Common myeloid progenitor, CD34-positive (primary cell): ENCODE measurements at regions not wholly inside any gene's neighbourhood (a gene's known extent, or its start where the extent isn't known, plus 50 kb on each side); places are given as distances from the start of the nearest gene placed in this dataset.

Source experiments
- CTCF ChIA-PET: fragments of 350-600 bp; sonication (Branson Sonifier 250); formaldehyde crosslinking; loops from one replicate; lab custom pipeline; 2021; ENCODE audit warnings: antibody characterized with exemption; lab: Charles Lee
- POLR2A ChIA-PET: fragments of 350-600 bp; sonication (Branson Sonifier 250); formaldehyde crosslinking; loops from one replicate; lab custom pipeline; 2021; ENCODE audit warnings: antibody characterized with exemption; lab: Charles Lee
- DNase-seq, 3 donors: peaks; one replicate each; pipeline versions ENCODE4 v3.0.0 to v3.0.0-alpha.2; 2013
- H3K27ac ChIP-seq, 2 experiments: 1 replicate in 1 of 2; 2 replicates in 1 of 2; pipeline ENCODE4 v1.7.0; 2013; ENCODE audit warnings: inconsistent platforms in 2 of 2, low read length in 2 of 2, mild to moderate bottlenecking in 2 of 2, low read depth in 1 of 2, moderate library complexity in 1 of 2; ENCODE audit not compliant: severe bottlenecking in 2 of 2, insufficient read depth in 1 of 2, poor library complexity in 1 of 2
- H3K27me3 ChIP-seq, 5 experiments: replicated peaks in 2 of 5; 1 replicate in 3 of 5; 2 replicates in 2 of 5; pipeline versions ENCODE4 v1.6.1 to v1.7.0; 2013; ENCODE audit warnings: low read length in 4 of 5, mild to moderate bottlenecking in 2 of 5, moderate library complexity in 2 of 5, inconsistent platforms in 1 of 5; ENCODE audit not compliant: insufficient read depth in 5 of 5, control insufficient read depth in 4 of 5
- H3K36me3 ChIP-seq, 4 experiments: 1 replicate in 2 of 4; 2 replicates in 2 of 4; pipeline versions ENCODE4 v1.6.1 to v1.7.0; 2013; ENCODE audit warnings: low read length in 3 of 4, control low read depth in 1 of 4, mild to moderate bottlenecking in 1 of 4; ENCODE audit not compliant: control insufficient read depth in 4 of 4, insufficient read depth in 4 of 4
- H3K4me1 ChIP-seq, 4 experiments: 1 replicate in 3 of 4; 2 replicates in 1 of 4; pipeline versions ENCODE4 v1.6.1 to v1.7.1; 2013; ENCODE audit warnings: low read length in 3 of 4, mild to moderate bottlenecking in 3 of 4, control low read depth in 1 of 4, inconsistent platforms in 1 of 4, moderate library complexity in 1 of 4; ENCODE audit not compliant: control insufficient read depth in 4 of 4, insufficient read depth in 4 of 4; ENCODE audit errors: control extremely low read depth in 1 of 4
- H3K4me3 ChIP-seq, 7 experiments: 1 replicate in 4 of 7; 2 replicates in 3 of 7; pipeline versions ENCODE4 v1.5.1 to v1.7.0; 2013; ENCODE audit warnings: mild to moderate bottlenecking in 7 of 7, low read length in 6 of 7, moderate library complexity in 6 of 7, inconsistent platforms in 2 of 7, low read depth in 2 of 7, control low read depth in 1 of 7; ENCODE audit not compliant: insufficient read depth in 4 of 7, control insufficient read depth in 1 of 7; ENCODE audit errors: extremely low read depth in 1 of 7
- H3K9me3 ChIP-seq, 5 experiments: 1 replicate in 4 of 5; 2 replicates in 1 of 5; pipeline versions ENCODE4 v1.6.1 to v1.7.1; 2013; ENCODE audit warnings: low read length in 4 of 5, mild to moderate bottlenecking in 2 of 5, inconsistent platforms in 1 of 5, low read depth in 1 of 5, moderate library complexity in 1 of 5; ENCODE audit not compliant: control insufficient read depth in 4 of 5, insufficient read depth in 2 of 5; ENCODE audit errors: control extremely low read depth in 1 of 5
- WGBS: methylation state at CpG from one replicate; pipeline ENCODE4 v1.1.5; 2013; ENCODE audit not compliant: insufficient coverage; 5-methylcytosine and 5-hydroxymethylcytosine counted together

- DNase-seq: no peak
- H3K9me3 ChIP-seq: no peaks in the 10 kb centered on the region
- WGBS: 61% methylated on average over 8 of the region's 8 CpGs
- no peak overlapping the region for H3K27ac ChIP-seq
- H3K27me3 ChIP-seq: no peaks in the 10 kb centered on the region
- H3K4me1 ChIP-seq: peaks cover 9 to 64% (median 58%) of the 10 kb centered on the region in 4 experiments
- ChIA-PET CTCF (interaction anchor here (1.0 to 1.4 kb wide), 5 partner anchors 22 to 153 kb away, joined by 3 to 4 read pairs (median 3); no protein-coding TSS in a partner anchor), POLR2A (interaction anchor here (1.8 kb wide), 1 partner anchor 12 kb away, joined by 5 read pairs; no protein-coding TSS in a partner anchor)
- peak overlapping the region in 1 of 7 experiments; percentile 38 for H3K4me3 ChIP-seq
- H3K36me3 ChIP-seq: no peaks in the 10 kb centered on the region
These were observed 173.0 kb upstream of the TLE3 start for GRCh38 chr15:70270752-70271111.

DNA sequence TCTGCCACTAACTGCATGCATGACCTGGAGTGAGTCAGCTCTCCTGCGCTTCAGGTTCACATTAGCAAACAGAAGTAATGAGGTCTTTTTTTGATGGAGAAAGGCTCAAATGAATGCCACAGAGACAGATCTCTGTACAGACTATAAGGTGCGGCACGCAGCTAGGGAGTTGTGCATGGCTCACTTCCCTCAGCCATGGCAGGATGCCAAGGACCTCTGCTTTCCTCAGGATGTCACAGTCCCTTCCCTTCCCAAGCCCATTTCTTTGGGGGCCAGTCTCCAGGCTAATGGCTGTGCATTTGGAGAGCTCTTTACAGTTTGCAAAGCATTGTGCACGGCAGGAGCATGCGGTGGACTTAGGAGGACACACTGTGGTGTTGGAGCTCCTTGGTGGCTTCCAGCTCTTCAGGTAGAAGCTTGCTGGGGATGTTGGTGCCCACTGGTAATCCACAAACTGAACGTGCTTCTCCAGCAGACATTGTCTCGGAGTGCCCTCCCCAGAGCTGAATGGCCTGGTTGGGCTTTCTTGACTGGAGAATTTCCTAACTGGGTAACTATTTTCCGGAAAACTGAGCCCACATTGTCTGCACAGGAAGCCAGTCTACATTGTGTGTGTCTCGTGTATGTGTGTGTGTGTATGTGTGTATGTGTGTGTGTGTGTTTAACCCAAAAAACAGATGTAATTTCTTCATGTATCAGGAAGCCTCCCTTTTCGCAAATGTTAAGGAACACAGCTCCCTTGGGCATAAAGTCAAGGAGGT is 172.5 kb upstream of the TLE3 start:
- 20% methylated on average over 9 of the region's 10 CpGs for WGBS
- DNase-seq: peak in 2 of 3 donors; percentile 57 to 72
- Histone ChIP-seq H3K4me1 (peaks cover 11 to 69% (median 64%) of the 10 kb centered on the region in 4 experiments), H3K9me3 (no peaks in the 10 kb centered on the region), H3K4me3 (peak overlapping the region in 1 of 7 experiments; percentile 38), H3K27me3 (no peaks in the 10 kb centered on the region), H3K36me3 (no peaks in the 10 kb centered on the region), H3K27ac (no peak overlapping the region)
- POLR2A ChIA-PET: interaction anchor here (1.8 kb wide), 1 partner anchor 12 kb away, joined by 5 read pairs; no protein-coding TSS in a partner anchor
- CTCF ChIA-PET: interaction anchor here (1.0 to 1.4 kb wide), 5 partner anchors 22 to 154 kb away, joined by 3 to 4 read pairs (median 3); no protein-coding TSS in a partner anchor

DNA sequence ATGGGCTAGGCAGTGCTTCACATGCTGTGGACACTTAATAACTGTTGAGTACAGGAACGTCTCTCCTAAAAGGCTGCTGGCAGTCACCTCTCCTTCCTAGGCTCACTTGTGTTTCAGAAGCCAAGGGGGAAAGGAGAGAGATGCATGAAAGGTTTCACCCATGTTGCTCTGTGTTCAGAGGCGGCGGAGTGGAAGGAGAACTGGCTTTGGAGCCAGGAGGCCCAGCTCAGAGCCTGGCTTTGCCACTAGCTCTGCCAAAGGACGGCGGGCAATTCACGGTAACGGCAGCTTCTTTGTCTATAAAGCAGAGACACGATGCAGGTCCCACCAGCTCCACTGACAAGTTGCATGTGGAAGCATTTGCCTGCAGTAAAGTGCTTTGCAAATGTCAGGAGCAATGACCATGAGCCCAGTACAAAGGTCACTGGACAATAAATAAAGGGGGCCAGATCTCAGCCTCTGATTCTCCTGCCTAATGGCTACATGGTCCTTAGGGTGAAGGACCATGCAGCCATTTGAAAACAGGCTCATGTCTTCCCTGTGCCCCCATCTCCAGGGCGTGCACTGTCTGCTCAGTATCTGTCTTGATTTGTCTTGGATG is 171.7 kb upstream of the TLE3 start:
- no peaks in the 10 kb centered on the region for H3K9me3 ChIP-seq
- no peak overlapping the region for H3K4me3 ChIP-seq
- POLR2A ChIA-PET: interaction anchor here (1.8 kb wide), 1 partner anchor 11 kb away, joined by 5 read pairs; no protein-coding TSS in a partner anchor
- H3K36me3 ChIP-seq: no peaks in the 10 kb centered on the region
- no peak for DNase-seq
- CTCF ChIA-PET: interaction anchor here (1.4 kb wide), 1 partner anchor 23 kb away, joined by 3 read pairs; no protein-coding TSS in a partner anchor
- no peak overlapping the region for H3K27ac ChIP-seq
- peaks cover 11 to 77% (median 71%) of the 10 kb centered on the region in 4 experiments for H3K4me1 ChIP-seq
- WGBS: 93% methylated on average over 8 of the region's 9 CpGs
- H3K27me3 ChIP-seq: no peaks in the 10 kb centered on the region

DNA sequence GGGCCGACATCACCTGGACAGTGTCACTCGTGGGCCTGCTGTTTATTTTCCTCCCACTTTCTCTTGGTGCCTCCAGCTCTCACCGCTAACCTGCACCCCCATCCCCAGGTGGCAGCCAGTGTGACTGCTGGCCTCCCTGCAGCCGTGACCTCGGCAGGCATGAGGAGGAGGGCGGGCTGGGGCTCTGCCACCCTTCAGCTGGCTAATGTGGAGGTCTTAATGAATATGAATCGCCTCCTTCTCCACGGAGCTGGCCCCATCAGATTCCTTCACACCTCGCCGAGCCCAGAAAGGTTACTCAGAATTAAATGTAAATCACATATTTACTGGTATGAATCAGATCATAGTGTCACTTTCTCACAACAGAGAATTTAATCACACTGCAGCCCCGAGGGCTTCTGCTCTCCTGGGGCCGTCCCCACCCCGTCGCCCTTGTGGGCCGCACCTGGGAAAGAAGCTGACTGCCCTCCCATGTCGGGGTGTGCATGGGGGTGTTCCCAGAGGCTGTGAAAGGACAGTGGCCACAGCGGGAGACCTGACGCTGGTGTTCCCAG is 171.1 kb upstream of the TLE3 start:
- Histone ChIP-seq H3K27ac (no peak overlapping the region), H3K4me1 (peaks cover 11 to 82% (median 78%) of the 10 kb centered on the region in 4 experiments), H3K4me3 (no peak overlapping the region), H3K27me3 (no peaks in the 10 kb centered on the region), H3K9me3 (no peaks in the 10 kb centered on the region), H3K36me3 (no peaks in the 10 kb centered on the region)
- 100% methylated on average over 11 of the region's 18 CpGs for WGBS
- POLR2A ChIA-PET: interaction anchor here (1.8 kb wide), 1 partner anchor 10 kb away, joined by 5 read pairs; no protein-coding TSS in a partner anchor
- CTCF ChIA-PET: interaction anchor here (0.8 to 1.9 kb wide), 2 partner anchors 9 to 63 kb away, joined by 3 to 12 read pairs; no protein-coding TSS in a partner anchor
- DNase-seq: no peak

GRCh38 chr15:70267879-70268278 is 170.2 kb upstream of the TLE3 start:
- no peak for DNase-seq
- no peaks in the 10 kb centered on the region for H3K9me3 ChIP-seq
- WGBS: 96% methylated on average over 6 of the region's 6 CpGs
- ChIA-PET CTCF (interaction anchor here (0.7 to 1.9 kb wide), 3 partner anchors 9 to 95 kb away, joined by 3 to 12 read pairs (median 3); no protein-coding TSS in a partner anchor), POLR2A (no interaction called here)
- no peaks in the 10 kb centered on the region for H3K27me3 ChIP-seq
- no peak overlapping the region for H3K27ac ChIP-seq
- peaks cover 15 to 91% (median 85%) of the 10 kb centered on the region in 4 experiments for H3K4me1 ChIP-seq
- no peaks in the 10 kb centered on the region for H3K36me3 ChIP-seq
- H3K4me3 ChIP-seq: no peak overlapping the region

- Histone ChIP-seq H3K9me3 (no peaks in the 10 kb centered on the region), H3K4me1 (peaks cover 15 to 95% (median 90%) of the 10 kb centered on the region in 4 experiments), H3K36me3 (no peaks in the 10 kb centered on the region), H3K27ac (no peak overlapping the region), H3K4me3 (no peak overlapping the region), H3K27me3 (no peaks in the 10 kb centered on the region)
- 95% methylated on average over 2 of the region's 2 CpGs for WGBS
- no peak for DNase-seq
- ChIA-PET CTCF (interaction anchor here (0.7 to 1.9 kb wide), 5 partner anchors 8 to 171 kb away, joined by 3 to 12 read pairs (median 3); no protein-coding TSS in a partner anchor), POLR2A (interaction anchor here (1.0 kb wide), 1 partner anchor 225 kb away, joined by 4 read pairs; no protein-coding TSS in a partner anchor)
These were observed 169.6 kb upstream of the TLE3 start for GRCh38 chr15:70267306-70267705.
